NCI-H2107 treated with DMSO at 0.1 percent for 48 hours (cell line): ENCODE measurements at regions not wholly inside any gene's neighbourhood (a gene's known extent, or its start where the extent isn't known, plus 50 kb on each side); places are given as distances from the start of the nearest gene placed in this dataset.
"Not testable (repeated sequence)": the region's sequence is repeated elsewhere in the genome, so short reads cannot be mapped to it uniquely, and the experiment has no call there.

Source experiments
- DNase-seq: peaks from one replicate; lab custom pipeline; 2025; ENCODE audit not compliant: unreplicated experiment; lab: John Stamatoyannopoulos, UW

GRCh38 chr3:89533275-89533674, 425.9 kb downstream of the EPHA3 start:
- no peak for DNase-seq

- DNase-seq = not testable (repeated sequence)
These were observed 447.2 kb downstream of the EPHA3 start for GRCh38 chr3:89554587-89554986.

GRCh38 chr3:89558711-89559110, 451.3 kb downstream of the EPHA3 start:
- no peak for DNase-seq

- DNase-seq = no peak
These were observed 453.1 kb downstream of the EPHA3 start for GRCh38 chr3:89560568-89560967.

GRCh38 chr3:89562373-89562772, 455.0 kb downstream of the EPHA3 start:
- no peak for DNase-seq

- no peak for DNase-seq
These were observed 457.7 kb downstream of the EPHA3 start for GRCh38 chr3:89565098-89565497.

- no peak for DNase-seq
These were observed 463.0 kb downstream of the EPHA3 start for GRCh38 chr3:89570465-89570864.

GRCh38 chr3:89571298-89571697, 463.9 kb downstream of the EPHA3 start:
- no peak for DNase-seq

- no peak for DNase-seq
These were observed 464.3 kb downstream of the EPHA3 start for GRCh38 chr3:89571707-89572106.

GRCh38 chr3:89572261-89572660, 464.8 kb downstream of the EPHA3 start:
- DNase-seq = no peak

- DNase-seq = no peak
These were observed 469.0 kb downstream of the EPHA3 start for GRCh38 chr3:89576417-89576816.

- DNase-seq = no peak
These were observed 470.5 kb downstream of the EPHA3 start for GRCh38 chr3:89577637-89578530.

- no peak for DNase-seq
These were observed 473.4 kb downstream of the EPHA3 start for GRCh38 chr3:89580859-89581258.

GRCh38 chr3:89584398-89584797, 477.0 kb downstream of the EPHA3 start:
- DNase-seq = no peak

- no peak for DNase-seq
These were observed 478.8 kb downstream of the EPHA3 start for GRCh38 chr3:89586256-89586655.

- DNase-seq = no peak
These were observed 479.3 kb downstream of the EPHA3 start for GRCh38 chr3:89586676-89587075.

- no peak for DNase-seq
These were observed 498.7 kb downstream of the EPHA3 start for GRCh38 chr3:89606151-89606550.

- DNase-seq = no peak
These were observed 504.6 kb downstream of the EPHA3 start for GRCh38 chr3:89612027-89612426.

- no peak for DNase-seq
These were observed 505.8 kb downstream of the EPHA3 start for GRCh38 chr3:89613241-89613640.

GRCh38 chr3:89617706-89618105, 510.3 kb downstream of the EPHA3 start:
- no peak for DNase-seq

- DNase-seq = no peak
These were observed 511.8 kb downstream of the EPHA3 start for GRCh38 chr3:89619263-89619662.

- no peak for DNase-seq
These were observed 514.8 kb downstream of the EPHA3 start for GRCh38 chr3:89622063-89622700.
